HL-60/S4 treated with retinoic acid at 250 ng/mL for 4 days and 3 days (cell line): ENCODE measurements at regions not wholly inside any gene's neighbourhood (a gene's known extent, or its start where the extent isn't known, plus 50 kb on each side); places are given as distances from the start of the nearest gene placed in this dataset.
"Not testable (repeated sequence)": the region's sequence is repeated elsewhere in the genome, so short reads cannot be mapped to it uniquely, and the experiment has no call there.

Experiments used
- in situ Hi-C: fragments of 300-500 bp; cut with MboI; formaldehyde crosslinking; loops from 2 replicates; pipeline ENCODE4 v1.7.0; 2022; ENCODE audit warnings: low sequenced_read_pairs

DNA sequence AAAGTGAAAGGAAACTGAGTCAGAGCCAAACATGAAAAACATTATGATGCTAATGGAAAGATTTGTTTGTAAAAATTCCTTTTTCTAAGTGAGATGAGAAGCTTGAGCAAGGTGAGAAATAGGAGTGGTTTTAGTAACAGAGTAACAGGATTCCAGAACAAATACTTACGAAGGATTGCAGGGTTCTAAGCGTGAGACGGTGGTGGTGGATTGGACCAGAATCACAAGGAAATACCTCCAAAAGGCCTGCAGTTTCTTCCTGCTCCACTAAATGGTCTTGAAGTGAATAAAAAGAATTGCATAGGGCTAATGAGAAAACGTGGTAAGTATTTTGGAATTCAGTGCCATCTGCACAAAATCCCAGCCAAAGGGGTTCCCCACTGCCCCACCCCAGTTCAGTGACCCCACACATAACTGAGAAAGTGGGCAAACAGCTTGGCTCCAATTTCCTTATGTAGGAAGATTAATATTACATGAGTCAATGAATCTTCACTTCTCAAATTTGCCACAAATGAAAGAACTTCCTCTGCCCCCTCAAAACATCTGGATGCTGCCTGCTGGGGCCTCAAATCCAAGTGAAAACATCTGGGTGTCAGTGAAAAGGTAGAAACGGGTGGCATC, 283.8 kb upstream of the NR2F2 start:
- in situ Hi-C loops = no loop called here

- in situ Hi-C loops = no loop called here
These were observed 283.1 kb upstream of the NR2F2 start for GRCh38 chr15:96047255-96047931.

DNA sequence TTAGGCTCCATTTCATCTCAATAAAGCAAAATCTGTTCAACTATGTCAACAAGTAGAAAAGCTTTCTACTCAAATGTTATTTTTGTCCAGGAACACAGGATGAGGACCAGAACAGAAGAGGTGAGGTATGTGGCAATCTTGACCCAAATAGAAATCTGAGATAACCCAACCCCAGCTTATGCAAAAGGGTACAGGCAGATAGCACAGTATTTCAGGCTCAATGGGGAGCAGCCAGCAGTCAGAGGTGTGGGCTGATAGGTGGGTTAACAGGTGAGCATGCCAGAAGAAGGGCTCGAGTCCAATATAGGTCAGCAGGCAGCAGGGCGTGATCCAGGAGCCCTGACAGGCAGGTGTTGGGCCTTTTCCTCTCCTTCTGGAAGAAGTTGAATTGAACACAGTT, 281.2 kb upstream of the NR2F2 start:
- in situ Hi-C loops = no loop called here

DNA sequence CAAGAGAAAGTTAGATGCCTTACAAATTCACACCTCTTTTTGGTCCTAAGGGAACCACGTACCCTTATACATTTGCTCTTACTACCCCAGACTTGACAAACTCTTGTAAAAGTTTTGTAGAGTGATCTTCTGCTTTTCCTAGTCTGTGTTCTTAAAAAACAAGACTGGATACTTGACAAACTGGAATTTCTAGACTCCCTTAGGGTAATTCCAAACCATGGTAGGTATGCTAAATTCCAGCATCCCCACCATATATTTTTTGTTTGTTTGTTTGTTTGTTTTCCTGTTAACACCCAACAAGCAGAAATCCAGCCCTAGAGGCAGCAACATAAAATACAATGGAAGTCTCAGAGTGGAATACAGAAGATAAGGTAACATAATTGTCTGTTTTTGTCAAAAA, 280.7 kb upstream of the NR2F2 start:
- in situ Hi-C loops = no loop called here

DNA sequence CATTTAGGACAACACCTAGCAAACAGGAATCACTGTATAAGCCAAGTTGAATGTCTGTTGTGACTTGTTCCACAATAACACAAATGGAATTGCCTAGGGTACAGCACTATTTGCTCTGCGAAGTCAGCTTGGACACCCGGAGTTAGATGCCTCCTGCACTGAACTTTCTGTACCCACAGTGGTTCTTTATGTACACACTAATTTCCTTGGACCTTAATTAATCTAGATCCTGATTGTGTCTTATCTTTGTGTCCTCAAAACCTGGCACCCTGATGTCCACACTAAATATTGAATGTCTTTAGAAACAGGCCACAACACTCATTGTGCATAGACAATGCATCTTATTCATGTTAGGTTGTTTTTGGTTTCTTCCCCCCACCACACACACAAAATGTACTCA, 278.9 kb upstream of the NR2F2 start:
- in situ Hi-C loops = no loop called here

- in situ Hi-C loops = no loop called here
These were observed 278.3 kb upstream of the NR2F2 start for GRCh38 chr15:96052154-96052553.

GRCh38 chr15:96052572-96053030, 277.9 kb upstream of the NR2F2 start:
- in situ Hi-C loops = no loop called here

GRCh38 chr15:96053031-96053780, 277.3 kb upstream of the NR2F2 start:
- in situ Hi-C loops = no loop called here

GRCh38 chr15:96053781-96054428, 276.6 kb upstream of the NR2F2 start:
- in situ Hi-C loops = no loop called here

DNA sequence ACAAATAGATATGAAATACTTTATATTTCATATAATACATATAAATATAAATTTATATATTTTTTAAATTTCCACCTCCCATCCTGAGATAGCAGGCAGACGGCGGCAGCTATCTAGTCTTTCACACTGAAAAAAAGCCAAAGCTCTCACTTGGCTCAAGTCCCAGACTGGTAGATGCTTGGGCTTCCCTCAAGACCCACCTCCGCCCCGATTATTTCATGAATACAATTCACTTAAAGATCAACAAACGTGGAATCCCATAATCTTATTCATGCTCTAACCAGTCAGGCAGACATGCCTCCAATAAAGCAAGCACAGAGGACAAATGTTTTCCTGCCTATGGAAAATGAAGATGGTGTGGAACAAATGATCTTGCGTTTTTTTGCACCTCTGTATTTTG, 275.9 kb upstream of the NR2F2 start:
- in situ Hi-C loops = no loop called here

DNA sequence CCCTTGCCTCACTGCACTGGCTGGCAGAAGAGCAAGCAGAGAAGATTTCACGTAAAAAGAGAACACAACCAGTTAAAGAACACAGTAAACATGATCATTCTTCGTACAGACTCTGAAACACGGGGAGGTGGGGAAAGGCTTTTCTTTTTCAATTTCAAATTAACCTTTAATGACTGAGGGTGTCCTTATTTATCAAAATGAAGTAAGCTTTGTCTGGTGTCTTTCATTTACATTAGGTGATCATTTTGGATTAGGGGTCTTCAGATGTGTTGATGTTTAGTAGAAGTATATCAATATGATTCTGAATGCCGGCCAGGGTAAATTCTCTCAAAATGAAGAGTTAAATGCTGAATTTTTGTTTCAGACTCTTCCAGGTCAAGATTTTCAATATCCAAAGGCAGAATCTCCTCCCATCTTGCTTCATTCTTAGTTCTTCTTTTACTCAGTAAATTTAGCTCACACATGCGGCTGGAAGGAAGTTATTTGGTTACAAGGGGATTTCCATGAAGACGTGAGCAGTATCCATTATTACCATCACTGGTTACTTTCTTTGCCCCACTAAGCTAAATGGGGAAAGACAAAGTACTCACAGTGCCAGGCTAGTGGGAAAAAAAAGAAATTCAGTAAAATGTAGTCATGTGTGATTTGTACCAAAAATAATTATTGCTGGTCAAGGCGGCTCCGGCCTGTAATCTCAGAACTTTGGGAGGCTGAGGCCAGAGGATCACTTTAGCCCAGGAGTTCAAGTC, 272.2 kb upstream of the NR2F2 start:
- in situ Hi-C loops = no loop called here

DNA sequence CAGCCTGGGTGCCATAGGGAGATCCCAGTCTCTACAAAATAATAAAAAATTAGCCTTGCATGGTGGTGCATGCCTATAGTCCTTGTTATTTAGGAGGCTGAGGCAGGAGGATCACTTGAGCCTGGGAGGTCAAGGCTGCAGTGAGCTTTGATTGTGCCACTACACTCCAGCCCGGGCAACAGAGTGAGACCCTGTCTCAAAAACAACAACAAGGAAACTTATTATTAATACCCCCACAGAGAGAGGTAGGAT, 271.7 kb upstream of the NR2F2 start:
- in situ Hi-C loops = not testable (repeated sequence)

DNA sequence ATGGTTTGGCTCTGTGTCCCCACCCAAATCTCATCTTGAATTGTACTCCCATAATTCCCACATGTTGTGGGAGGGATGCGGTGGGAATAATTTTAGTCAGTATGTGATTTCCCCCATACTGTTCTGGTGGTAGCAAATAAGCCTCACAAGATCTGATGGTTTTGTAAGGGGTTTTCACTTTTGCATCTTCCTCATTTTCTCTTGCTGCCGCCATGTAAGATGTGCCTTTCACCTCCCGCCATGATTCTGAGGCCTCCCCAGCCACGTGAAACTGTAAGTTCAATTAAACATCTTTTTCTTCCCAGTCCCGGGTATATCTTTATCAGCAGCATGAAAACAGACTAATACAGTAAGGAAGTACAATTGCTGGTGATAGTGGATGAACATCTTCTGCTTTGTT, 269.9 kb upstream of the NR2F2 start:
- in situ Hi-C loops = not testable (repeated sequence)

DNA sequence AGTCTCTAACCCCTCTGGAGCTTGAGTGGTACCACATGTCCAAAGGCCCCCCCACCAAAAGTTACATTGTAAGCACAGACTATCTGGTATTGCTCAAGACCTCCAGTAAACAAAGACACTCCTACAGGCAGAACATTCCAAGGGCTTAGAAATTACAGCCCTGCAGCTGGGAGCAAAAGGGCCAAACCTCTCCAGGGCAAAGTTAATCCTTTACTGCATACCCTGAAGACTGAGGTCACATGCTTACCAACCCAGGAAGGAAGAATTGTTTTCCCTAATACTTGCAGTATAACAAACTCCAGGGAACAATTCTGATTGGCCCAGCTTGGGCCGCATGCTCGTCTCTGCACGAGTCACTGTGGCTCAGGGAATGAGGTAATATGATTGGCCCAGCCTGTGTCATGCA, 266.1 kb upstream of the NR2F2 start:
- in situ Hi-C loops = no loop called here

- in situ Hi-C loops = no loop called here
These were observed 264.4 kb upstream of the NR2F2 start for GRCh38 chr15:96066126-96066525.

DNA sequence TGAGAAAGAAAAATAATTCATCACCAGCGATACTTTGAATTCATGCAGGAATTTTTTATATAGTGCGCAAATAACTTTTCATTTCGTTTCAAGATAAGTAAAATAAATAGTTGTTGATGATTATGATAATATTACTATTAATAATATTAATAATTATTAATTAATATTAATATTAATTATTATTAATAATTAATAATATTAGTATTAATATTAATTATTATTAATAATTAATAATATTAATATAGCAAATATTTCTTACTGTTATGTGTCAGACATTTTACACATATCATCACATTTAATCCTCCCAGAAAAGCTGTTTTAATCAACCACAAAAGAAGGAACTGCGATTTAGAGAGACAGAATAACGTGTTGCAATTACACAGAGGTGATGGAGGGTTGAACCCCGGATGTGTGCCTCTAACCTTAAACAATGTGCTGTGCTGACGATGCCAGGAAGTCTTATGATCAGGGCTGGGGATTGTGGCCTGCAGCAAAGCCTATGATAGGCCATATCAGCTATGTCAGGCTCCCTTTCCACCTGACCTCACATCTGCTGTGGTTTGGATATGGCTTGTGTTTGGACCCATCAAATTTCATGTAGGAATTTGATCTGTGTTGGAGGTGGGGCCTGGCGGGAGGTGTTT, 263.5 kb upstream of the NR2F2 start:
- in situ Hi-C loops = no loop called here

- in situ Hi-C loops = no loop called here
These were observed 262.8 kb upstream of the NR2F2 start for GRCh38 chr15:96067677-96068076.

- in situ Hi-C loops = no loop called here
These were observed 261.6 kb upstream of the NR2F2 start for GRCh38 chr15:96068897-96069296.

GRCh38 chr15:96070636-96071035, 259.9 kb upstream of the NR2F2 start:
- in situ Hi-C loops = no loop called here

DNA sequence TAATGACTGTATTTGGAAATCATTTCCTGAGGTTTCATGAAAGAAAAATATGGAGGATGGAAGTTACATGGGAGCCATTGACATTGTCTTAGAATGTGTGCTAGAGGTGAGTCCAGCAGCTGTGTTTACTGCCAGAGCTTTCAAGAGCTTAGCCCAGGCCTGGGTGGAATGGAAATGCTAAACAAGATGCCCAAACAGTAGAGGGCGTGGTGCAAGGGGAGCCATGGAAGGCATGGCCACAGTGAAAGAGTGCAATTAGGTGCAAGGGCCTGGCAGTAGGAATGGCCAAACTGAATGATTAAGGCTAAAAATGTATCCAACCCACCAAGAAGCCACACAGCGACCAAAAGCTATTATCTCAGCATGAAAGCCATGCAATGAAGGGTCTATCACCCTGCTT, 257.7 kb upstream of the NR2F2 start:
- in situ Hi-C loops = no loop called here

DNA sequence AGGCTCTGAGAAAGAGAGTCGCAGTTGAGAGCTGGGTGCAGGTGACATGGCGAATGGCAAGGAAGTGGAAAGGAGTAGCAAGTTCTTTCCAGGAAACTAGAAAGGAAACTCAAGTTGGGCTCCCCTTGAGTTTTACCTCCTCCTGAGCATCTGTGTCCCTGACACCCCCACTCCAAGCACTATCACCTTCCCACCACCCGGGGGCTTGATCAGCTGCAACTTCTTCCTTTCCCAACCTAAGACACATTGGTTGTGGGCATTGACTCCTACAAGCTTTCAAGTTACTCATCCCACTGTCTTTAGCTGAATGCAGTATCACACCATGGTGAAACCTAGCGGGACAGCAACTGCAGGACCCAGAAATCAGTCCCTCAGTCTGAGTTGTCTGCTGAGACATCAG, 256.6 kb upstream of the NR2F2 start:
- in situ Hi-C loops = no loop called here
